Thyroid gland (tissue), 4 donors: ENCODE measurements at regions not wholly inside any gene's neighbourhood (a gene's known extent, or its start where the extent isn't known, plus 50 kb on each side); places are given as distances from the start of the nearest gene placed in this dataset.

Source experiments
- CTCF ChIP-seq, 6 experiments: fragments of 200-600 bp in 3 of 6; fragments of 450-650 bp in 3 of 6; sonication (generic) in 3 of 6; IDR thresholded peaks; one replicate each; pipeline ENCODE4 v1.5.1; 2016 to 2019; ENCODE audit warnings: antibody characterized with exemption in 6 of 6, mild to moderate bottlenecking in 2 of 6, inconsistent platforms in 1 of 6, moderate library complexity in 1 of 6
- POLR2A ChIP-seq, 2 donors: fragments of 450-650 bp; IDR thresholded peaks; one replicate each; pipeline ENCODE4 v1.6.1; 2017; ENCODE audit warnings: antibody characterized with exemption in 2 of 2, mild to moderate bottlenecking in 2 of 2, moderate library complexity in 1 of 2

GRCh38 chr5:39850291-39850690 is 425.5 kb upstream of the DAB2 start:
- TF ChIP-seq POLR2A (IDR thresholded peaks at IDR 0.05) (no peak), CTCF (IDR thresholded peaks at IDR 0.05) (no peak)
